GM12873 (cell line): ENCODE measurements at regions not wholly inside any gene's neighbourhood (a gene's known extent, or its start where the extent isn't known, plus 50 kb on each side); places are given as distances from the start of the nearest gene placed in this dataset.

Experiments used
- TF ChIP-seq, protein P1 (sequence below): IDR thresholded peaks from 2 replicates; pipeline ENCODE4 v1.5.1; 2012; ENCODE audit warnings: low read depth, mild to moderate bottlenecking, moderate library complexity, low read length, control low read depth; ENCODE audit not compliant: insufficient read depth; ENCODE audit errors: missing control alignments

DNA sequence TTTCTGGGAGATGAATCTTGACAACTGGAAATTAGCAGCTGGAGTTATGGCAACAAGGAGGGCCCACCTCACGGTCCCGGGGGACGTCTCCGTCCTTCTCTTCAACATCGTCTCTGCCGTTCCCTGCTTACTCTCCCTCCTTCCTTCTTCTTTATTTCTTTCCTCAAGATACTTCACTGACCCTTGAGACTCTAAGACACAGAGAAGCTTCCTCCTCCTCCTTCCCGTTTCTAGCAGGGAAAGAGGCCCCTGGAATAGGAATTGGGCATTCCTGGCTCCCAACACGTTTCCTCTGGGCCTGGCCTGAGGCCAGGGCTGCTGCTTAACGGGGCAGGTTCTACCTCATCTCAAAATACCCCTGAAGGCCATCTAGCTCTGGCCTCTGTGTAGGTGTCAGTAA is 189.9 kb upstream of the GMDS start:
- TF ChIP-seq, protein P1, sequence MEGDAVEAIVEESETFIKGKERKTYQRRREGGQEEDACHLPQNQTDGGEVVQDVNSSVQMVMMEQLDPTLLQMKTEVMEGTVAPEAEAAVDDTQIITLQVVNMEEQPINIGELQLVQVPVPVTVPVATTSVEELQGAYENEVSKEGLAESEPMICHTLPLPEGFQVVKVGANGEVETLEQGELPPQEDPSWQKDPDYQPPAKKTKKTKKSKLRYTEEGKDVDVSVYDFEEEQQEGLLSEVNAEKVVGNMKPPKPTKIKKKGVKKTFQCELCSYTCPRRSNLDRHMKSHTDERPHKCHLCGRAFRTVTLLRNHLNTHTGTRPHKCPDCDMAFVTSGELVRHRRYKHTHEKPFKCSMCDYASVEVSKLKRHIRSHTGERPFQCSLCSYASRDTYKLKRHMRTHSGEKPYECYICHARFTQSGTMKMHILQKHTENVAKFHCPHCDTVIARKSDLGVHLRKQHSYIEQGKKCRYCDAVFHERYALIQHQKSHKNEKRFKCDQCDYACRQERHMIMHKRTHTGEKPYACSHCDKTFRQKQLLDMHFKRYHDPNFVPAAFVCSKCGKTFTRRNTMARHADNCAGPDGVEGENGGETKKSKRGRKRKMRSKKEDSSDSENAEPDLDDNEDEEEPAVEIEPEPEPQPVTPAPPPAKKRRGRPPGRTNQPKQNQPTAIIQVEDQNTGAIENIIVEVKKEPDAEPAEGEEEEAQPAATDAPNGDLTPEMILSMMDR, result no peak

DNA sequence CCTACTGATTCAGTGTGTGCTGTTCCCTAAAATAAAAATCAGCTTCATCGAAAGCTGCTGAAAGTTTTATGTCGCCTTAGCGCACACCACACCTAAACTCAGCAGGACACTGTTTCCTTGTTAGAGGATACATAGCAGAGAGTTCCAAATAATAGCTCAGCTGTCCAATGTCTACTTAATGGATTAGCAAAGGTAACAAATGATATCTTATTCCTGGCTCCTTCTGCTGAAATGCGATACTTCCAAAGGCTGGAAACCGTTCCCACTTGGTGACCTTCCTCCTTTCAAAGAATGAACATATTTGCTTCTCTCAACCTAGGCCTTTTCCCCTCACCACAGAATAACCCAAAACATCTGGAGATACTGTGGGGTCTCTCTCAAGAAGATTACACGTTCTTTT is 189.5 kb upstream of the GMDS start:
- TF ChIP-seq, protein P1, result no peak

DNA sequence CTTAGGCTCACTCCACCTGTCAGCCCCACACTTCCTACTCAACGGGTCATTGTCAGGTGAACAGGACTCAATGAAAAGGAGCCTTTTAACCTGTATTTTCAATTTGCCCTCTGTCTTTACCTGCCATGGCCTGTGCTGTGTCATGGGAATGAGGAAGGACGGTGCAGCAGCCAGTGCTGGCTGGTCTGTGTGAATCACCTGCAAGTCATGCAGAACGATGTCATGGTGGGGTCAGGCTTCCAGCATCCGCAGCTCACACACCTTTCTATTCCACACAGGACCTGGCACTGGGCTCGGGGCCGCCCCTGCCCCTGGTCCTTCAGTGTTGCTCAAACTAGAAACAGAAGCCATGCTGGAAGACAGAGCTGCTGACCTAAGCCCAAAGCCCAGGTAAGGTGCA is 188.7 kb upstream of the GMDS start:
- TF ChIP-seq, protein P1, result no peak

DNA sequence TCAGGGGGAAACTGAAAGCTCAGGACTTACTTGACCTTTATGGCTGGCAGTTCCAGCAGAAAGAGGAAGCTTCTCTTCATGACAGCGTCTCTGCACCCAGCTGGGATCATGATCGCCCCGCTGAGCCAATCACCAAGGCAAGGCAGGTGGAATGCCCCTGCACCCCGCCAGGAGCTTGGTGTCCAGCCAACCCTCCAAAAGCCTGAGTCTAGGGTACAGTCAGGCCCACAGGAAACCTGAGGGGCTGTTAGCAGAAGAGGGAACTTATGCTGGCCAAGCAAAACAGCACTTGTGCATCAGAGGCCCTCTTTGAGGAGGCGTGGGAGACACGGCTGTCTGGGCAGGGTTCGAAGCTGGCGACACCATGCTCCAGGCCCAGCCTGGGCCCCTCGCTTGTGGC is 188.3 kb upstream of the GMDS start:
- TF ChIP-seq, protein P1, result no peak

DNA sequence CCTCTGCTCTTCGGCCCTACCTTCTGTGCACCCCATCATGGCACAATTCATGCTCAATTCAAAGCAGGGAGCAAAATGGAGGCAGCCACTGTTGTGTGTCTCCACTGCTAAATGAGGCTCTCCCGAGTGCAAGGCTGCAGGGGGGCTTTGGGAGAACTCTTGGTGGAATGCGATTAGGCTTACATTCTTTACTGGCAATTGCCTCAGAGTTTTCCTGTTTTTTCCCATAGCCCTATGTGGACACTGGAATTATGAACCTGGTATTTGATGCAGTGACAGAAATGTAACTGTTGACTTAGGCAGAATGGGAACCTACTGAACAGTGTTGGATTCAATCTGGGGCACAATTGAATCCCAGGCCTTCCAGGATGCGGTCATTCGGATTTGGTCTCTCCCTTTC is 187.9 kb upstream of the GMDS start:
- TF ChIP-seq, protein P1, result no peak

DNA sequence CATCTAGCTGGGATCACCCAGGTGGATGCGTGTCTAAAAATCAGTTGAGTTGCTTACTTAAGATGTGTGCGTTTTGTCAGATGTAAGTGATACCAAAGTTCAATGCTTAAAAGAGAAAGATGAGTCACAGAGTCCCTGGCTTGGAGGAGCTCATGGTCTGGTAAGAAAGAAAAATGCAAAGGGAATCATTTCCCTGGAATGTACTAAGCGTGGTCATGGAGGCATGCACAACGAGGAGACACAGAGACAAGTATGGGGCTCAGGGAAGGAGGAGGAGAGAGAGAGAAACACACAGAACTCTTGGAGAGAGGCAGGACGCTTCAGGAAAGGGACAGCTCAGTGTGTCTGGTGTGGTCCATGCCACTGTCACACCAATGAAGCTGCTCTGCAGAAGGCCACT is 186.9 kb upstream of the GMDS start:
- TF ChIP-seq, protein P1, result no peak

DNA sequence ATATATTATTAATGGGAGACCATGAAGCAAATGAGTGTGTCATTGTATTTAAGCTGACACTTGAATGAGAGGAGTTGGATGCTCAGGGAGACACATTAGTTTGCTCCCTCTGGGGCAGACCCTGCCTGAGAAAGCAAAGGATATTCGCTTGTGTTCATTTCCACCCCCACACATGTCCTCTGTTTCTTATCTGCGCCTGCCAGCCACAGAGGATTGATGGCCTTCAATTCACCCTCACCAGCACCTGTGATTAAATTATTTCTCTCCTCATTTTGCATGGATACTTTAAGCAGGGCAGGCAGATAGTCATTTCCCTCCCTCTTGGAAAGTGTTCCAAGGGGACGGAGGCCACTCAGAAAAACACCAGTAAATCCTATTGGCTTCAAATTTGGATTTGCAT is 185.2 kb upstream of the GMDS start:
- TF ChIP-seq, protein P1, result no peak
